GM06990 (cell line): ENCODE measurements at regions not wholly inside any gene's neighbourhood (a gene's known extent, or its start where the extent isn't known, plus 50 kb on each side); places are given as distances from the start of the nearest gene placed in this dataset.

ENCODE experiments used
- DNase-seq: peaks from one replicate; pipeline ENCODE4 v3.0.0-alpha.2; 2011; ENCODE audit not compliant: insufficient read length; ENCODE audit errors: extremely low read depth
- H3K27me3 ChIP-seq: replicated peaks from 2 replicates; pipeline ENCODE4 v1.6.0; 2011; ENCODE audit warnings: low read length; ENCODE audit not compliant: control insufficient read depth, insufficient read depth
- H3K36me3 ChIP-seq: 2 replicates; pipeline ENCODE4 v1.5.1; 2011; ENCODE audit warnings: low read length; ENCODE audit not compliant: control insufficient read depth, insufficient read depth
- H3K4me3 ChIP-seq: replicated peaks from 2 replicates; pipeline ENCODE4 v1.5.1; 2011; ENCODE audit warnings: low read depth, mild to moderate bottlenecking, control low read depth, low read length
- TF ChIP-seq, protein P1 (sequence below): IDR thresholded peaks from 2 replicates; pipeline ENCODE4 v1.5.1; 2011; ENCODE audit warnings: low read length, control low read depth, mild to moderate bottlenecking, inconsistent platforms; ENCODE audit not compliant: insufficient read depth, poor library complexity, severe bottlenecking

DNA sequence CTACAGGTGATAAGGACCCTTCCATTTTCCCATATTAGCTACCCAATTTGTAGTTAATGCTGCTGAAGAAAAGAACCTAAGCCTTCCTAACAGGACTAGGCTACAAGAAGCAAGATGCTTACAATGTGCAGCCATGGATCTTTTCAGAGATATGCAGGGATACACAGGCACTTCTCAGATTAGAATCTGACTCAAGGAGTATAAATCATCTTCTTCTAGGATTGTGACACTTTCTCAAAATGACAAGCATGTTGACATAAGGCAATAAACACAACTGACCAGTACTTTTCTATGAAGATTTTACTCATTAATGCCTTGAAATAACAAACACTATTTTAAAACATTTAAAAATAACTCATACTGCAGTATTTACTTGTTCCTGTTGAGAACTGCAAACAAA is 127.9 kb upstream of the ACVR2A start:
- H3K4me3 ChIP-seq: no peak overlapping the region
- H3K36me3 ChIP-seq: no peaks in the 10 kb centered on the region
- TF ChIP-seq, protein P1, sequence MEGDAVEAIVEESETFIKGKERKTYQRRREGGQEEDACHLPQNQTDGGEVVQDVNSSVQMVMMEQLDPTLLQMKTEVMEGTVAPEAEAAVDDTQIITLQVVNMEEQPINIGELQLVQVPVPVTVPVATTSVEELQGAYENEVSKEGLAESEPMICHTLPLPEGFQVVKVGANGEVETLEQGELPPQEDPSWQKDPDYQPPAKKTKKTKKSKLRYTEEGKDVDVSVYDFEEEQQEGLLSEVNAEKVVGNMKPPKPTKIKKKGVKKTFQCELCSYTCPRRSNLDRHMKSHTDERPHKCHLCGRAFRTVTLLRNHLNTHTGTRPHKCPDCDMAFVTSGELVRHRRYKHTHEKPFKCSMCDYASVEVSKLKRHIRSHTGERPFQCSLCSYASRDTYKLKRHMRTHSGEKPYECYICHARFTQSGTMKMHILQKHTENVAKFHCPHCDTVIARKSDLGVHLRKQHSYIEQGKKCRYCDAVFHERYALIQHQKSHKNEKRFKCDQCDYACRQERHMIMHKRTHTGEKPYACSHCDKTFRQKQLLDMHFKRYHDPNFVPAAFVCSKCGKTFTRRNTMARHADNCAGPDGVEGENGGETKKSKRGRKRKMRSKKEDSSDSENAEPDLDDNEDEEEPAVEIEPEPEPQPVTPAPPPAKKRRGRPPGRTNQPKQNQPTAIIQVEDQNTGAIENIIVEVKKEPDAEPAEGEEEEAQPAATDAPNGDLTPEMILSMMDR: no peak
- no peaks in the 10 kb centered on the region for H3K27me3 ChIP-seq
- DNase-seq: no peak

- H3K4me3 ChIP-seq: no peak overlapping the region
- TF ChIP-seq, protein P1: no peak
- no peaks in the 10 kb centered on the region for H3K27me3 ChIP-seq
- DNase-seq: peak; percentile 25
- H3K36me3 ChIP-seq: no peaks in the 10 kb centered on the region
Measured at GRCh38 chr2:147715807-147716206, 129.0 kb upstream of the ACVR2A start.

- H3K27me3 ChIP-seq: no peaks in the 10 kb centered on the region
- no peak overlapping the region for H3K4me3 ChIP-seq
- DNase-seq: no peak
- no peaks in the 10 kb centered on the region for H3K36me3 ChIP-seq
- TF ChIP-seq, protein P1: no peak
Measured at GRCh38 chr2:147714582-147714981, 130.2 kb upstream of the ACVR2A start.

DNA sequence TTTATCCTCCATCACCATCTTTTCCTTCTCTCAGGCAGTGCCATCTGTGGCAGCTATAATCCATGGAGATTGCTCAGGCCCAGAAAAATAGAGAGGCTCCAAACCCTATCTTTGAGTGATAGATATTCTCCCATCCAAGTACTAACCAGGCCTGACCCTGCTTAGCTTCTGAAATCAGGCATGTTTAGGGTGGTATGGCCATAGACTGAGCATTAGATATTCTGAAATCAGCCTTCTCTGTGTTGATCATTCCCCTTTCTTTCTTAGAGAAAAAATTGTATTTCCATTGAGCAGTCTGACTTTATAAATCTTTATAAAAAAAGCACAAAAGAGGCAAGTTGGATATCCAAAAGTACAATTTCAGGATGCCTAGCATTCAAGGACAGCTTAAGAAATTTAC is 131.5 kb upstream of the ACVR2A start:
- TF ChIP-seq, protein P1: no peak
- Histone ChIP-seq H3K4me3 (no peak overlapping the region), H3K36me3 (no peaks in the 10 kb centered on the region), H3K27me3 (no peaks in the 10 kb centered on the region)
- no peak for DNase-seq

DNA sequence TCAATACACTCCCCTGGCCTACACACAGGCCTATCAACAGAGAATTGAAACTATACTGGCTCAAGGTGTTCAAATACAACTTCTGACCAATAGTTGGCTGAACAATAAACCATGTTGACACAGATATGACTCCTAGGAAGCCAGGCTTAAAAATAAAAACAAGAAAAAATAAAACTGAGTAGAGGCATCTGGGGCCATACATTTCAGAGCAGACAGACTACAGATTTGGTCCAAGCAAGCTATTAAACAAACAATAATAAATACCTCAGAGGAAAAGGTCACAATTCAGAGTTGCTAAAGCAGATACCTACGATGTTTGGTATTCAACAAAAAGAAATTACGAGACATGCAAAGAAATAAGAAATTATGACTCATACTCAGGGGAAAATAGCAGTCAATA is 132.8 kb upstream of the ACVR2A start:
- no peak overlapping the region for H3K4me3 ChIP-seq
- TF ChIP-seq, protein P1: no peak
- no peaks in the 10 kb centered on the region for H3K27me3 ChIP-seq
- H3K36me3 ChIP-seq: no peaks in the 10 kb centered on the region
- no peak for DNase-seq

GRCh38 chr2:147711031-147711430 is 133.8 kb upstream of the ACVR2A start:
- Histone ChIP-seq H3K36me3 (no peaks in the 10 kb centered on the region), H3K27me3 (no peaks in the 10 kb centered on the region), H3K4me3 (no peak overlapping the region)
- TF ChIP-seq, protein P1: no peak
- no peak for DNase-seq
